Ovary (tissue), 7 donors: ENCODE measurements at regions not wholly inside any gene's neighbourhood (a gene's known extent, or its start where the extent isn't known, plus 50 kb on each side); places are given as distances from the start of the nearest gene placed in this dataset.

Source experiments
- DNase-seq, 5 donors: peaks; one replicate each; pipeline ENCODE4 v3.0.0-alpha.2; 2019 to 2020
- H3K27ac ChIP-seq, 2 donors: fragments of 200-600 bp; one replicate each; pipeline versions ENCODE4 v1.5.1 to v1.8.0; 2019 to 2022
- H3K27me3 ChIP-seq: fragments of 200-600 bp; one replicate; pipeline ENCODE4 v1.8.0; 2022
- H3K36me3 ChIP-seq: fragments of 200-600 bp; sonication (generic); one replicate; pipeline ENCODE4 v1.5.1; 2019
- H3K4me1 ChIP-seq: one replicate; pipeline ENCODE4 v1.8.1; 2013; ENCODE audit warnings: mild to moderate bottlenecking, moderate library complexity; ENCODE audit not compliant: insufficient read depth
- H3K4me3 ChIP-seq: fragments of 200-600 bp; sonication (generic); one replicate; pipeline ENCODE4 v1.5.1; 2017
- H3K9me3 ChIP-seq, 2 donors: fragments of 200-600 bp in 1 of 2; sonication (generic) in 1 of 2; one replicate each; pipeline versions ENCODE4 v1.5.1 to v1.8.1; 2013 to 2019; ENCODE audit warnings: mild to moderate bottlenecking in 1 of 2, moderate library complexity in 1 of 2
- EP300 ChIP-seq: sonication (generic); formaldehyde crosslinking; IDR thresholded peaks from one replicate; pipeline ENCODE4 v1.6.1; 2017; ENCODE audit warnings: antibody characterized with exemption
- POLR2A ChIP-seq: fragments of 450-650 bp; IDR thresholded peaks from one replicate; pipeline ENCODE4 v1.6.1; 2017; ENCODE audit warnings: antibody characterized with exemption, mild to moderate bottlenecking, moderate library complexity
- WGBS, 3 donors: extraction: QIAGEN DNeasy Blood & Tissue Kit in 1 of 3; methylation state at CpG; one replicate each; pipeline versions ENCODE4 v1.1.5 to v1.1.7; 2013 to 2017; 5-methylcytosine and 5-hydroxymethylcytosine counted together
- intact Hi-C, 4 donors: fragments of 100-400 bp; cut with DNase I; formaldehyde crosslinking; loops; one replicate each; pipeline versions ENCODE4 v1.11.0 to v1.15.1; 2022 to 2023
- TF ChIP-seq, protein P1 (sequence below), 3 donors: fragments of 450-650 bp in 2 of 3; fragments of 200-600 bp in 1 of 3; IDR thresholded peaks; one replicate each; pipeline versions ENCODE4 v1.5.1 to v1.8.0; 2016 to 2022; ENCODE audit warnings: antibody characterized with exemption in 3 of 3, mild to moderate bottlenecking in 1 of 3
- donor health status: DM: no; HTN: no; CAD: no; lungs with moderate emphysema.
- donor health status: DM: no; HTN: no; CAD: no.
- donor health status: Bipolar disorder and iron deficiency.
- donor health status: DM: no; HTN: no; CAD: no.
- donor health status: DM: yes; HTN: yes; CAD: no.

DNA sequence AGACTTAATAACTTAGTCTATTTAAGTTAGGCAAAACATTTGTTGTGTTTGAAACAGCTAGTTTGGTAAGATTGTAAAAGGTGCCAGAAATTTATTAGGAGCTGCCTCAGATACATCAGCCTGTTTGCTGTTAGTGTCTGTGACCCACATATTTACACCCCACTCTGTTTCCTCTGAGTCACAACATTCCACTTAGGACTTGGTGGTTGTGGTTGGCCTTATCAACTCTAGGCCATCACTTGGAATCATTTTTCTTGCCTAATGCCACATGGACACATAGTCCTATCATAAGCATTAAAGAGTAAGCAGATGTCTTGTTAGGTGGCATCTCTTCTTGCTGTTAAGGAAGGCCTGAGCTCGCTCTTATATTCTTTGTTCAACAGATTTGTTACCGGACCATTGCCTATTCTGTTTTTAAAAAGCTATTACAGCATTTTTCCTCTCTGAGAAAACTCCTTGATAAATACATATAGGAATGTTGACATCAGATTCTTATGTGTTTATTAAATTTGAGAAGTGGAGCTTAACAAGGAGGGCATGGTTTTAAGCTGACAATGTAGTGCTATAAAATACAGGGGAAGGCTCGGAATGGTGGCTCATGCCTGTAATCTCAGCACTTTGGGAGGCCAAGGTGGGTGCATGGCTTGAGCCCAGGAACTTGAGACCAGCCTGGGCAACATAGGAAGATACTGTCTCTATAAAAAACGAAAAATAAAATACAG, 51.2 kb upstream of the PGRMC2 start:
- 90 to 92% (median 91%) methylated on average over 4 of the region's 4 CpGs for WGBS, 3 donors
- H3K9me3 ChIP-seq, result no peaks in the 10 kb centered on the region
- H3K36me3 ChIP-seq, result no peaks in the 10 kb centered on the region
- no peaks in the 10 kb centered on the region for H3K4me1 ChIP-seq
- TF ChIP-seq EP300, result no peak
- no peak overlapping the region for H3K27ac ChIP-seq
- H3K4me3 ChIP-seq, result no peak overlapping the region
- DNase-seq, result no peak
- no peaks in the 10 kb centered on the region for H3K27me3 ChIP-seq
- intact Hi-C loops, result no loop called here

DNA sequence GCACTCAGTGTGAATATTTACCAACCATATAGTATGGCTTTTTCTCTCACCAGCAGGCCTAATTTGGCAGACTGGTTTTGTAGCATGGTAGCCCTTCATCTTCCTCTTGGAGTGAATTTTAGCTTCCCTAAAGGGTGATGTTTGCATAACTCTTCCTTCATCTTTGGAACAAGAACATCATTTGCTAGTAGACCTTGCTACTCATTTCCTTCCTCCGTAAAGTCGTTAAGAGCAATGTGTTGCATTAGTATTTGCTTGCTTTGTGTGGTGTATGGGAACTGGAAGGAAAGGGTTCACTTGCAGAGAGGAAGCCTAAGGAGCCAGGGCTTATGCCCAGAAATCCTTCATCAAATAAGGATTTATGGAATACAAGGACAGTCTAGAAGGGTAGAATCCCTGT, 50.2 kb upstream of the PGRMC2 start:
- no peaks in the 10 kb centered on the region for H3K36me3 ChIP-seq
- H3K9me3 ChIP-seq, result no peaks in the 10 kb centered on the region
- no peaks in the 10 kb centered on the region for H3K27me3 ChIP-seq
- intact Hi-C loops, result no loop called here
- no peak overlapping the region for H3K4me3 ChIP-seq
- no peak overlapping the region for H3K27ac ChIP-seq
- 89 to 91% (median 91%) methylated on average over 2 of the region's 2 CpGs for WGBS, 3 donors
- no peak for DNase-seq
- TF ChIP-seq, protein P1, sequence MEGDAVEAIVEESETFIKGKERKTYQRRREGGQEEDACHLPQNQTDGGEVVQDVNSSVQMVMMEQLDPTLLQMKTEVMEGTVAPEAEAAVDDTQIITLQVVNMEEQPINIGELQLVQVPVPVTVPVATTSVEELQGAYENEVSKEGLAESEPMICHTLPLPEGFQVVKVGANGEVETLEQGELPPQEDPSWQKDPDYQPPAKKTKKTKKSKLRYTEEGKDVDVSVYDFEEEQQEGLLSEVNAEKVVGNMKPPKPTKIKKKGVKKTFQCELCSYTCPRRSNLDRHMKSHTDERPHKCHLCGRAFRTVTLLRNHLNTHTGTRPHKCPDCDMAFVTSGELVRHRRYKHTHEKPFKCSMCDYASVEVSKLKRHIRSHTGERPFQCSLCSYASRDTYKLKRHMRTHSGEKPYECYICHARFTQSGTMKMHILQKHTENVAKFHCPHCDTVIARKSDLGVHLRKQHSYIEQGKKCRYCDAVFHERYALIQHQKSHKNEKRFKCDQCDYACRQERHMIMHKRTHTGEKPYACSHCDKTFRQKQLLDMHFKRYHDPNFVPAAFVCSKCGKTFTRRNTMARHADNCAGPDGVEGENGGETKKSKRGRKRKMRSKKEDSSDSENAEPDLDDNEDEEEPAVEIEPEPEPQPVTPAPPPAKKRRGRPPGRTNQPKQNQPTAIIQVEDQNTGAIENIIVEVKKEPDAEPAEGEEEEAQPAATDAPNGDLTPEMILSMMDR (IDR thresholded peaks at IDR 0.05), result no peak
- TF ChIP-seq POLR2A (no peak), EP300 (no peak)
- no peaks in the 10 kb centered on the region for H3K4me1 ChIP-seq
